ENCODE measurements at regions not wholly inside any gene's neighbourhood (a gene's known extent, or its start where the extent isn't known, plus 50 kb on each side); places are given as distances from the start of the nearest gene placed in this dataset.
A peak's percentile ranks its signal among the peaks of the same experiment; 100 is the strongest.

DNA sequence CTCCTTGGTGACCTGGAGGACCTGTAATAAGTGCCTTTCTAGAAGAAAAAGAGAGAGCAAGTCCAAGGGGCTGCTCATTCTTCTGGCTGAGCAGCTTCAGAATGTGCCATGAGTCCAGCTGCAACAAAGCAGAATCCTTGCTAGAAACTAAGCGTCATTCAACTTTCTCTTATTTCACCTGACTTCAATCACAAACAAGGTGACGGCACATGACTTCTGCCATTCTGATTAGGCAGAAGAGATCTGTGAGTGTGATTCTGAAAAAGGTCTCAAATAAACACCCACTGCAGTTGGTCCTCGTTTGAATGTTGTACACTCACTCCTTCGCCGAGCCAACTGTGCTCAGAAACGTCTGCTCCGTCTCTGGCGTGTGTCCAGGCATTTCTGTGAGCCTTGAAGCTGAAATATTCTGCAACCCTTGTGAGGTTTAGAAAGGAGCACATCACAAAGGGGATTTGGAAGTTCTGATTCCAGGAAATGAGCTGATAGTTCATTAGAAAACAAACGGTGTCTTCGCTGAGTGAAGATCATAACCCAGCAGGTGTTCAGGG lies 623.8 kb upstream of the KIRREL3 start:
- no peak for DNase-seq

DNA sequence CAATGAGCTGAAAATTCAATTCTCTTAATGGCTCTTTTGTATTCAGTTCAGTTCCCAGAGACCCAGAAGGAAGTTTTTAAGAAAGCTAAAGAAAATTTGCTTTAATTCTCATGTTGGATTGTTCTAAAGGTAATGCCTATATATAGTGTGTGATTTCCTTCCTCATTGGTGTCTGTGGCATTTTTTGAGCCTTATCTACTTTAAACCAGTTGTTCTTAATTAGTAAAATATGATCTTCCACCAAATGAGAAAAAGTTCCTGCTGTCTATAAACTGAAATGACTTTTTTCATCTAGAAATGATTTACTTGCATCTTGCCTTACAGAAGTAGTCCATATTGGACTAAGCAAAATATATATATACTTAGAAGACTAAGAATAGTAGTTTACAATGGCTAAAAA lies 622.1 kb upstream of the KIRREL3 start:
- DNase-seq = peak; percentile 5

DNA sequence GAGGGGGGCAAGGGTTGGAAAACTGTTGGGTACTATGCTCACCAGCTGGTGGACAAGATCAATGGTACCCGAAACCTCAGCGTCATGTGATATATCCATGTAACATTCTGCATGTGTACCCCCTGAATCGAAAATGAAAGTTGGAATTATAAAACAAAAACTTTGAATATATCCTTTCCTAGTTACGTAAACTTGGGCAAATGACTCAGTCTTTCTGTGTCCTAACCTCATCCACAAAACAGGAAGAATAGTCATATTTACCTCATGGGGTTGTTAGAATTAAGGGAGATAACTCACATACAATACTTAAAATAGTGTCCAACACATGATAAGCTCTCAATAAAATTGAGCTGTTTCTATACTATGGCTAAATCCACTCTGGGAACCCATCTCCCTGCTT lies 620.1 kb upstream of the KIRREL3 start:
- no peak for DNase-seq

GRCh38 chr11:127619946-127620345 lies 619.4 kb upstream of the KIRREL3 start:
- DNase-seq = no peak

DNA sequence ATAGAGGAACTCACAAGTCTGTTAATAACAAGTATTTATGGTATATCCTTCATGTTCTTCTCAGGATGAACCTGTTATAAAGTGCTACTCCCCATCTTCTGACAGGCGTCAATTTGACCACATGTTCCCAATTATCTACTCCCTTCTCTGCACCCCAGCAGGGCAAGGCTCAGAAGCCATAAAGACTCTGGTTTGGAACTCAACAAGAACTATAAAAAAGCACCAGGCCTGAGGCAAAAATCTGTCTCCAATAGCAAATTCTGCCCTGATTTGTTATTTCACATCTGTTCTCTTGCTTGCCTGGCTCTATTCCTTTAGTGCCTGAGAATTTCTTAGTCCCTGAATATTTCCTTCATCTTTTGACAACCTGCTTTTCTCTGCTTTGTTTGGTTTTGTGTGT lies 618.2 kb upstream of the KIRREL3 start:
- no peak for DNase-seq

- no peak for DNase-seq
Observed at GRCh38 chr11:127616158-127616557, 615.6 kb upstream of the KIRREL3 start.

DNA sequence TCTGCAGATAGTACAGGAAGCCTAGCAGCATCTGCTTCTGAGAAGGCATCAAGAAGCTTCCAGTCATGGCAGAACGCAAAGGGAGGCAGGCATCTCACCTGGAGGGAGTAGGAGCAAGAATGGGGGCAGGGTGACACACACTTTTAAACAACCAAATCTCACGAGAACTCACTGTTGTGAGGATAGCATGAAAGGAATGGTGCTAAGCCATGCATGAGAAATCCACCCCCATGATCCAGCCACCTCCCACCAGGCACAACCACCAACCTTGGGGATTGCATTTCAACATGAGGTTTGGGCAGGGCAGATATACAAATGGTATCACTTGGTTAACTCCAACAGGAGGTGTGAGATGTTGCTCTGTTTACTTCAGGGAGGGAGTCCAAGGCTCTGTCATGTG lies 612.0 kb upstream of the KIRREL3 start:
- DNase-seq = no peak

GRCh38 chr11:127609025-127609773 lies 608.6 kb upstream of the KIRREL3 start:
- DNase-seq = no peak

DNA sequence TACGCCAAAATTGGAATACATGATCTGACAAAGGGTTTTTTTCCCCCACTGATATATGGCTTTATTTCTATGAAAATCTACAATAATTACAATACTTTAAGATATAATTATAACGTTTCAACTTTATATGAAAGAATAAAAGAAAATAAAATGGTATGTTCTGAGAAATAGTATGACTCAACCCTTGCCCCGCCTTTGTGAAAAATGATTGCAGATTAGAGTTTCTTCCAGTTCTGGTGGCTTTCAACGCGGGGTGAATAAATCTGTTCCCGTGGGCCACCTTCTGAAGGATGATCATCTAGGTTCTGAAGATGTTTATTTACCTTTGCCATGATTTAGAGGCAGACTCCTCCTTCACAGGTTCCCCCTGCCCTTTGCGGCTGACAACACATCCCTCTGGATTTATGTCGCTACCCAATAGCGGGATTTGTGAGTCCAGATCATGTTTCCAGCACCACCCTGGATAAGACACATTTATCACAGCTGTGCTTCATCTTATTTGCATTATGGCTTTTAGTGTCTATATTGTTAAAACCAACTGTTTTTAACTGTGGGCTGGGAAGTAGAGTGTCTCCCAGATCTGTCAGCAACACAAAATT lies 607.0 kb upstream of the KIRREL3 start:
- no peak for DNase-seq

- no peak for DNase-seq
Observed at GRCh38 chr11:127601578-127601977, 601.0 kb upstream of the KIRREL3 start.

GRCh38 chr11:127600674-127601073 lies 600.1 kb upstream of the KIRREL3 start:
- no peak for DNase-seq

DNA sequence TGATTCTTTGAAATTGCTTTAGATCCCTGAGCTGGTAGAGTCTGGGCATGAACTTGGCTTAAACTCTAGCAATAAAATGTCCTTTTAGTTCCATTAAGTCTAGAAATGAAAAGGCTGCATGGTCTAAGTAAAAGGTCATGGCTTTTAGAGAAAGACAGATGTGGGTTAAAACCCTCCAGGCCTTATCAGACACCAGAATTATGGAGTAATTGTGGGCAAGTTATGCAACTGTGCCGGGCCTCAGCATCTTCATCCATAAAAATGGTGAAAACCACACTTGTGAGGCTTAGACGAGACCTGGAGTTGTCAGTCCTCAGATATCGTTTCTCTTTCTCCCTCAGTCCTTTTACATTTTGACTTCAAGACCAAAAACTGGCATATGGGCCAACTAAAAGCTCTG lies 597.9 kb upstream of the KIRREL3 start:
- peak; percentile 41 for DNase-seq

DNA sequence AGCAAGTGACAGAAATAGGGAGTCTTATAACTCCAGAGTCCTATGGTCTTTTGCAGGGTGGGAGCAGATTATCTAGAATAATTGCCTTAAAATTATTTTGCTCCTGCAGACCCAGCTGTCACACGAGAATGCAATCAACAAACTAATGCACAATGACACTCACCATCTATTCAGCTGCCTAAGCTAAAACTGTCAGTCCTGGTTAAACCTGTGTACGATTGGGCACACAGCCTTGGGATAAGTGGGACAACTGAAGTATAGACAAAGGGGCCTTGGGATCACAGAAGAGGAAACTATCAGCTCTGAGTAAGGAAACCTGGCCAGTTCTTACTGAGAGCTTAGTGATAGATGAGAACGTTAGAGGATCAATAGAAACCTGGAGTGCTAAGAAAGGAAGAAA lies 595.9 kb upstream of the KIRREL3 start:
- DNase-seq = no peak

DNA sequence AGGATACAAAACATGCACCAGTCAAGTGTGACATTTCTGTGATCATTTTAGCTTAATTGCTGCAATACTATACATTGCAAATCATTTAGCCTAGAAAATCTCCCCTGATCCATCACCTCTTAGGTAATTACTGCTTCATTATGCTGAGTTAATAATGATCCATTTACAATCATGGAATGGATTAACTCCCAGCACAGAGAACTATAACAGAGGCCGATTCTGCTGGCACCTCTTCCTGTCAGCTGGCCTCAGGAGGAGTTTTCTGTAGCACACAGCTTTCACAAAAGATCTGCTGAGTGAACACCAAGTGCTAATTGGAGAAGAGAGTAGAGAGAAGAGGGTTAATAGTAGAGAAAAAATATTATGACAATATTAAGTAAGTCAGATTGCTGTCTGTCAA lies 591.8 kb upstream of the KIRREL3 start:
- no peak for DNase-seq

DNA sequence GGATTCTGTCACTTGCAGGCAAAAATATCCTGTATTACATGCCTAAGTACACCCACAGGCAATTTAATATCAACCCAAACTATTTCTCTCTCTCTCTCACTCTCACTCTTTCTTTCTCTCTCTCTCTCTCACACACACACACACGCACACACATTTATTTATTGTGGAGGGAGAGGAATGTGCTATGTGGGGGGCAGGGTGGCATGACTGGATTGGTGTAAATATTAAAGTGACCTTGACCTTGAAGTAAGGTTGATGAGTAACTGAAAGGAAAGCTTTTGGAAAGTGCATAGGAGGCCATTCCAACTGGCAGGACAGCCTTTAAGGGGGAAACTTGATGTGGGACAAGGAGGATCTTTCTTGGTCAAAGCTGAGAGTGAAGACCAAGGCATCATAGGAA lies 589.7 kb upstream of the KIRREL3 start:
- no peak for DNase-seq

DNA sequence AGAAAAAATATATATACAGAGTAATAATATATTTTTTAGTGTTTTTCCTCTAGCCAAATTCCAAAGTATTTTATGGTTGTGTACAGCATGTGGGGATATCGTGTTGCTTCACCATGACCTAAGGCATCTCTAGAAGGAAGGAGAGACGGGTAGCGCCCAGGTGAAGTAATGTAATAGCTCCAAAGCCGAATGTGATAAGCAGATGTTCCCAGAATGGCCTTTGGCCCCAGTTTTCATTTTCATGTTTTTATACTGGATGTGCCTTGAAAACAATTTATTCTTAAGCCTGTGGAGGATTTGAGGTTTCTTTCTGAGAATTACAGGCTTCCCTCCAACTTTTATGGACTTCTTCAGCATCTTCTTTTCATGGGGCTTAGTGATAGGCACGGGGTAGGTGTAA lies 587.9 kb upstream of the KIRREL3 start:
- no peak for DNase-seq

- DNase-seq = no peak
Observed at GRCh38 chr11:127587511-127587910, 586.9 kb upstream of the KIRREL3 start.

DNA sequence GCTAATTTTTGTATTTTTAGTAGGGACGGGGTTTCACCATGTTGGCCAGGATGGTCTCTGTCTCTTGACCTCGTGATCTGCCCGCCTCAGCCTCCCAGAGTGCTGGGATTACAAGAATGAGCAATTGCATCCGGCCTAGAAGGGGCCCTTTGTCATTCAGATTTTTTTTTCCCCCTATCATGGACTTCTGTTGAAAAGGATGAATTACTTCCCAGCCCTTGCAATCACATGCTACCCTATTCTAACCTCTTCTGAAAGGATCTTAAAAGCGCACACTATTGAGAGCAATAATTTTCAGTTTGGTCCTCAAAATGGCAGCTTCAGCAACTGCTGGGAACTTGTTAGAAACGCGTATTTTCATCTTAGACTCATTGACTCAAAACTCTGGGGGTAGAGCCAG lies 575.6 kb upstream of the KIRREL3 start:
- DNase-seq = no peak

DNA sequence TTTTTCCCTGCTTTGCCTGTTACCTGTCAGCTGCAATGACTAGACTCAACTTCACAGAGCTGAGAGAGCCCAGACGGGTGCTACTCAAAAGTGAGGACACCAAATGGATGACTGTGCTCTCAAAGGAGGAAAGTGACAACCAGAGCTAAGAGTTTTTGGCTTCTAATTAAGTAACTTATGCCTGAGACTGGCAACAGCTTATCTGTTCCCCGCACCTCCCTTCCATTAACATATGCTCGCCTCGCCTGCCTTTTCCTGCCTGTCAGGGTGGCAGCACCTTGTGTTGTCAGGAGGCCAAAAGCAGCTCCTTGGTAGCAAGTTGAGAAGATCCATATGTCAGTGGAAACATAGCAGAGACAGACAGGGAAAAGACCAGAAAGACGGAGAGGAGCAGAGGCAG lies 573.9 kb upstream of the KIRREL3 start:
- no peak for DNase-seq

GRCh38 chr11:127568891-127569290 lies 568.3 kb upstream of the KIRREL3 start:
- no peak for DNase-seq

DNA sequence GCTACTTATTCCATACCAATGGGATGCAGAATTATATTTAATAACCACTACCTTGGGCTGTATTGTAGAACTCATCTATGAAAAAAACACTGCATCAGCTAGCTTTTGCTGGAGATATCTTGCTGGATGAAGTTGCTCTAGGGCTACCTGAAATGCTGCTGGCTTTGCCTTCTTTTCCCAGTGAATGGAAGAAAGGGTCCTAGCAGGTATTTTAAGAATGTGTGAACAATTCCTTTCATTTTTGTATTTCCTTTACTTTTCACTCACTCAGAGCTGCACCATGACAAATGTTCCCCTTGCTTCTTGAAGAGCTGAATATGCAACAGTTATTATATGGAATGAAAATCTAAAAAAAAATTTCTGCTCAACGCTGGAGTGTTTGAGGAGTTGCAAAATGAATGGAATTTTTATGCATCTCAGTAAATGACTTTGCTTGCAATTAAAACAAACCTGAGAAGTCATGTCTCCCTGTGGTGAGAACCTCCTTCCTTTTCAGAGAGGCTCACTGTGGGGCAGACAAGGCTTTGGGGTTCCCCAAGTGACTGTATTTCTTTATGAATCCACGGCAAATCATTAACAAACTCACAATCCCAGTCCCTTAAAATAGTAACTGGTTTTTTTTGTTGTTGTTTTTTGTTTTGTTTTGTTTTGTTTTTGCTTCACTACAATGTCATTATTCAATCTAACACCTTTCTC lies 566.8 kb upstream of the KIRREL3 start:
- no peak for DNase-seq

DNA sequence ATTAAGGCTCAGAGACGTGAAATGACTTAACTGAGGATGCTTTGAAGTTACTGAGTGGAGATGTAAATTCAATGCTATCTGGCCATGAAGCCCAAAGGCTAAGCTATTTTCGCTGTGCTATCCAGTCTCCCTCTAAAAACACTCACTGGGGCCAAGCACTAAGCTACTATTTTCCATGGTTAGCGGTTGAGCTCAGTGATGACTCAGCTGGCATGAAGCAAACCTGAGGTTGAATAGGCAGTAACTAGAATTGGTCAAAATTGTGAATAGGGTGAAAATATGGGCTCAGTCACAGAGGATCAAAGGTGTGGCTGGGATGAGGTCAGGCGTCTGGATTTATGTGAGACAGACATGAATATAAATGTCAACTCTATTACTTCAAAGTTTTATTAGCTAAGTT lies 564.2 kb upstream of the KIRREL3 start:
- DNase-seq = no peak

- DNase-seq = no peak
Observed at GRCh38 chr11:127559978-127560377, 559.4 kb upstream of the KIRREL3 start.

DNA sequence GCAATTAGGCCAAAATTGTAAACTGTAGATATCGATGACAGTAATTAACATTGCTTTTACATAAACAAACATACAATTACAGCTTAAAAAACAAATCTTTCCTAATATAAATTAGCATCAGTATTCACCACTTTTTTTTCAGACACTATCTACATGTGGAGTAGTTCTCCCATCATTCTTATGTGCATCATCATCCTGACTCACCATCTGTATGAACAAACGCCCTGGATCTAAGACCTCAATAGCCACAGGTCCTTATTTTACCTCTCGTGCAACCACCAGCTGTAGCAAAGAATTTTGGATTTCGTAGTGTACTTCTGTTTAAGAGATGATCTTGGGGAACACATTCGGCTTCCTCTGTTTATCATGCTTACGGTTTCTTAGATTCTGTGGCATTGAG lies 551.9 kb upstream of the KIRREL3 start:
- DNase-seq = no peak

Data from hematopoietic multipotent progenitor cell treated with erythropoietin and hydrocortisone succinate and interleukin-3 and kit ligand, for 6 days (in vitro differentiated cells).